H9 (cell line): ENCODE measurements at regions not wholly inside any gene's neighbourhood (a gene's known extent, or its start where the extent isn't known, plus 50 kb on each side); places are given as distances from the start of the nearest gene placed in this dataset.

Experiments used
- DNase-seq: peaks from one replicate; pipeline ENCODE4 v3.0.0-alpha.2; 2017
- H2AFZ ChIP-seq: one replicate; pipeline ENCODE4 v1.6.1; 2013; ENCODE audit warnings: mild to moderate bottlenecking, low read length, control low read depth, moderate library complexity
- H2AK5ac ChIP-seq: 2 replicates; pipeline ENCODE4 v1.6.1; 2013; ENCODE audit warnings: low read length, control low read depth, mixed read lengths; ENCODE audit not compliant: insufficient read length
- H2BK120ac ChIP-seq: one replicate; pipeline ENCODE4 v1.6.1; 2013; ENCODE audit warnings: low read depth, mild to moderate bottlenecking, low read length, control low read depth, inconsistent platforms; ENCODE audit not compliant: poor library complexity, severe bottlenecking
- H2BK12ac ChIP-seq: 2 replicates; pipeline ENCODE4 v1.6.1; 2013; ENCODE audit warnings: low read length, control low read depth, mixed read lengths, low read depth; ENCODE audit not compliant: insufficient read length
- H2BK15ac ChIP-seq: 2 replicates; pipeline ENCODE4 v1.6.1; 2013; ENCODE audit warnings: low read depth, low read length, control low read depth
- H2BK20ac ChIP-seq: one replicate; pipeline ENCODE4 v1.6.1; 2013; ENCODE audit warnings: low read depth, mild to moderate bottlenecking, low read length, control low read depth, inconsistent platforms; ENCODE audit not compliant: poor library complexity, severe bottlenecking
- H2BK5ac ChIP-seq: 2 replicates; pipeline ENCODE4 v1.6.1; 2013; ENCODE audit warnings: low read length, control low read depth, mixed read lengths; ENCODE audit not compliant: insufficient read length
- H3K14ac ChIP-seq: 2 replicates; pipeline ENCODE4 v1.6.1; 2013; ENCODE audit warnings: low read length, control low read depth; ENCODE audit not compliant: insufficient read depth
- H3K18ac ChIP-seq: 2 replicates; pipeline ENCODE4 v1.6.1; 2013; ENCODE audit warnings: low read depth, mild to moderate bottlenecking, mixed read lengths, low read length, control low read depth; ENCODE audit not compliant: insufficient read length
- H3K23ac ChIP-seq: 2 replicates; pipeline ENCODE4 v1.6.1; 2013; ENCODE audit warnings: low read length, control low read depth, mixed read lengths, low read depth; ENCODE audit not compliant: insufficient read length
- H3K23me2 ChIP-seq: 2 replicates; pipeline ENCODE4 v1.6.1; 2013; ENCODE audit warnings: low read depth, mild to moderate bottlenecking, mixed read lengths, low read length, control low read depth; ENCODE audit not compliant: insufficient read length, poor library complexity, severe bottlenecking
- H3K27ac ChIP-seq: 2 replicates; pipeline ENCODE4 v1.5.1; 2013; ENCODE audit warnings: low read length, control low read depth, mixed read lengths, low read depth; ENCODE audit not compliant: insufficient read length
- H3K27me3 ChIP-seq: 2 replicates; pipeline ENCODE4 v1.6.1; 2013; ENCODE audit warnings: low read length, control low read depth, inconsistent platforms; ENCODE audit not compliant: insufficient read depth
- H3K4ac ChIP-seq: 2 replicates; pipeline ENCODE4 v1.6.1; 2013; ENCODE audit warnings: low read depth, mild to moderate bottlenecking, control low read depth, inconsistent platforms, low read length, moderate library complexity
- H3K4me1 ChIP-seq: 2 replicates; pipeline ENCODE4 v1.6.1; 2013; ENCODE audit warnings: low read length, control low read depth, inconsistent platforms; ENCODE audit not compliant: insufficient read depth
- H3K4me2 ChIP-seq: 2 replicates; pipeline ENCODE4 v1.6.1; 2013; ENCODE audit warnings: low read length, control low read depth, mixed read lengths; ENCODE audit not compliant: insufficient read length, insufficient read depth
- H3K56ac ChIP-seq: 2 replicates; pipeline ENCODE4 v1.6.1; 2013; ENCODE audit warnings: low read depth, mild to moderate bottlenecking, mixed read lengths, low read length, control low read depth; ENCODE audit not compliant: insufficient read length
- H3K79me1 ChIP-seq: 2 replicates; pipeline ENCODE4 v1.6.1; 2013; ENCODE audit warnings: low read depth, mild to moderate bottlenecking, moderate library complexity, low read length, control low read depth, inconsistent platforms; ENCODE audit not compliant: insufficient read depth, poor library complexity, severe bottlenecking
- H3K79me2 ChIP-seq: 2 replicates; pipeline ENCODE4 v1.6.1; 2013; ENCODE audit warnings: low read length, control low read depth, inconsistent platforms; ENCODE audit not compliant: insufficient read depth
- H3K9ac ChIP-seq: 2 replicates; pipeline ENCODE4 v1.6.1; 2013; ENCODE audit warnings: low read length, control low read depth, mixed read lengths; ENCODE audit not compliant: insufficient read length; ENCODE audit errors: extremely low read depth
- H3K9me3 ChIP-seq: one replicate; pipeline ENCODE4 v1.6.1; 2013; ENCODE audit warnings: low read depth, low read length, inconsistent platforms; ENCODE audit not compliant: control insufficient read depth
- H3T11ph ChIP-seq: one replicate; pipeline ENCODE4 v1.6.1; 2013; ENCODE audit warnings: mild to moderate bottlenecking, low read length, control low read depth, inconsistent platforms
- H4K20me1 ChIP-seq: one replicate; pipeline ENCODE4 v1.6.1; 2013; ENCODE audit not compliant: control insufficient read depth, insufficient read length, insufficient read depth
- H4K5ac ChIP-seq: 2 replicates; pipeline ENCODE4 v1.6.1; 2013; ENCODE audit warnings: low read depth, mild to moderate bottlenecking, mixed read lengths, low read length, control low read depth; ENCODE audit not compliant: insufficient read length
- H4K8ac ChIP-seq: replicated peaks from 2 replicates; pipeline ENCODE4 v1.6.1; 2013; ENCODE audit warnings: low read length, control low read depth, mixed read lengths, low read depth; ENCODE audit not compliant: insufficient read length
- H4K91ac ChIP-seq: 2 replicates; pipeline ENCODE4 v1.6.1; 2013; ENCODE audit warnings: low read depth, mild to moderate bottlenecking, moderate library complexity, mixed read lengths, low read length, control low read depth; ENCODE audit not compliant: insufficient read length
- H3K27ac Mint-ChIP-seq, 3 experiments: 2 replicates in 2 of 3; 3 replicates in 1 of 3; pipeline ENCODE4 v1.8.0; 2020 to 2021; ENCODE audit warnings: mixed read lengths in 3 of 3, mild to moderate bottlenecking in 1 of 3, moderate library complexity in 1 of 3
- H3K27me3 Mint-ChIP-seq: 2 replicates; pipeline ENCODE4 v1.8.0; 2021; ENCODE audit warnings: low read depth, mild to moderate bottlenecking, moderate library complexity, mixed read lengths
- H3K36me3 Mint-ChIP-seq, 3 experiments: 2 replicates in 2 of 3; 3 replicates in 1 of 3; pipeline ENCODE4 v1.8.0; 2020 to 2021; ENCODE audit warnings: low read depth in 3 of 3, mixed read lengths in 3 of 3; ENCODE audit not compliant: insufficient read depth in 1 of 3
- H3K4me1 Mint-ChIP-seq, 2 experiments: 2 replicates each; pipeline ENCODE4 v1.8.0; 2020; ENCODE audit warnings: mixed read lengths in 2 of 2
- H3K4me3 Mint-ChIP-seq, 2 experiments: 2 replicates in 1 of 2; 3 replicates in 1 of 2; pipeline ENCODE4 v1.8.0; 2020 to 2021; ENCODE audit warnings: mild to moderate bottlenecking in 2 of 2, mixed read lengths in 2 of 2, moderate library complexity in 1 of 2
- H3K9me3 Mint-ChIP-seq, 2 experiments: 2 replicates in 1 of 2; 3 replicates in 1 of 2; pipeline ENCODE4 v1.8.0; 2020; ENCODE audit warnings: mild to moderate bottlenecking in 2 of 2, mixed read lengths in 2 of 2, moderate library complexity in 1 of 2
- CTCF ChIP-seq: fragments of 200-600 bp; sonication (generic); conservative IDR thresholded peaks from 3 replicates; pipeline ENCODE4 v1.8.0; 2021; ENCODE audit warnings: antibody characterized with exemption, mild to moderate bottlenecking
- WGBS: extraction: QIAGEN DNeasy Blood & Tissue Kit; methylation state at CpG from one replicate; pipeline ENCODE4 v1.1.7; 2013; ENCODE audit warnings: missing lambda C conversion rate, low lambda C conversion rate, mixed read lengths; ENCODE audit not compliant: insufficient read length; ENCODE audit errors: extremely low coverage; 5-methylcytosine and 5-hydroxymethylcytosine counted together

GRCh38 chrX:88584283-88584682 lies 162.7 kb upstream of the CPXCR1 start:
- no peak overlapping the region for H3K27ac ChIP-seq
- H3K14ac ChIP-seq = no peak overlapping the region
- no CpG with 5 or more reads among the region's 3 CpGs for WGBS
- H3K4ac ChIP-seq = no peak overlapping the region
- H2AFZ ChIP-seq = no peak overlapping the region
- no peaks in the 10 kb centered on the region for H3K27me3 ChIP-seq
- no peaks in the 10 kb centered on the region for H3K23me2 ChIP-seq
- Mint-ChIP-seq H3K9me3 (peaks cover 27 to 31% of the 10 kb centered on the region in 2 experiments), H3K36me3 (peaks cover 0 to 37% (median 3%) of the 10 kb centered on the region in 3 experiments; a peak in 5 of 7 replicates), H3K27me3 (no peaks in the 10 kb centered on the region), H3K4me3 (no peak overlapping the region), H3K4me1 (no peaks in the 10 kb centered on the region), H3K27ac (no peak overlapping the region)
- H2BK20ac ChIP-seq = no peak overlapping the region
- H2BK15ac ChIP-seq = no peak overlapping the region
- no peak overlapping the region for H4K8ac ChIP-seq
- H3K4me2 ChIP-seq = no peak overlapping the region
- H3K79me2 ChIP-seq = no peaks in the 10 kb centered on the region
- no peak overlapping the region for H3K56ac ChIP-seq
- H3K9me3 ChIP-seq = no peaks in the 10 kb centered on the region
- H4K5ac ChIP-seq = no peak overlapping the region
- H3T11ph ChIP-seq = no peak overlapping the region
- H3K4me1 ChIP-seq = no peaks in the 10 kb centered on the region
- no peak overlapping the region for H2BK12ac ChIP-seq
- H2BK120ac ChIP-seq = no peak overlapping the region
- no peaks in the 10 kb centered on the region for H4K20me1 ChIP-seq
- H3K79me1 ChIP-seq = no peaks in the 10 kb centered on the region
- no peak overlapping the region for H3K18ac ChIP-seq
- no peak for TF ChIP-seq CTCF
- DNase-seq = no peak
- no peak overlapping the region for H2BK5ac ChIP-seq
- H3K23ac ChIP-seq = no peak overlapping the region
- no peak overlapping the region for H4K91ac ChIP-seq
- H3K9ac ChIP-seq = no peak overlapping the region
- no peak overlapping the region for H2AK5ac ChIP-seq
